K562 (cell line): ENCODE measurements at regions not wholly inside any gene's neighbourhood (a gene's known extent, or its start where the extent isn't known, plus 50 kb on each side); places are given as distances from the start of the nearest gene placed in this dataset.

ENCODE experiments used
- BCOR ChIP-seq: fragments of 450-650 bp; IDR thresholded peaks from 2 replicates; pipeline ENCODE4 v1.6.1; 2016
- CHD1 ChIP-seq: fragments of 200-600 bp; sonication (generic); IDR thresholded peaks from one replicate; pipeline ENCODE4 v1.6.1; 2012; ENCODE audit warnings: mild to moderate bottlenecking, moderate library complexity, low read length, inconsistent platforms
- SMARCA5 ChIP-seq: fragments of 450-650 bp; IDR thresholded peaks from 2 replicates; pipeline ENCODE4 v1.6.1; 2016
- ZNF354B ChIP-seq: fragments of 250-450 bp; sonication (Bioruptor Pico); IDR thresholded peaks from 2 replicates; pipeline ENCODE4 v1.4.0; 2020

DNA sequence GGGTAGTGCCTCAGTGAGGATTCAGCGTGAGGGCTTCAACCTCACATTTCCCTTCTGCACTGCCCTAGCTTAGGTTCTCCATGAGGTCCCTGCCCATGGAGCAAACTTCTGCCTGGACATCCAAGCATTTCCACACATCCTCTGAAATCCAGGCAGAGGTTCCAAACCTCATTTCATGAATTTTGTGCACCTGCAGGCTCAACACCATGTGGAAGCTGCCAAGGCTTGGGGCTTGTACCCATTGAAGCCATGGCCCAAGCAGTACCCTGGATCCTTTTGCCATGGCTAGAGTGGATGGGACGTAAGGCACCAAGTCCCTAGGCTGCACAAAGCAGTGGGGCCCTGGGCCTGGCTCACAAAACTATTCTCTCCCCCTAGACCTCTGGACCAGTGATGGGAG, 877.1 kb upstream of the KLHL1 start:
- TF ChIP-seq CHD1 (no peak), SMARCA5 (no peak), BCOR (no peak), ZNF354B (CRISPR knock-in tag) (no peak)
